ENCODE measurements at regions not wholly inside any gene's neighbourhood (a gene's known extent, or its start where the extent isn't known, plus 50 kb on each side); places are given as distances from the start of the nearest gene placed in this dataset.

- TF ChIP-seq CTCF (IDR thresholded peaks at IDR 0.05) (no peak), POLR2A (IDR thresholded peaks at IDR 0.05) (no peak)
Observed at GRCh38 chr20:60751826-60752225, 500.2 kb upstream of the CDH4 start.

Data from stomach (tissue), 4 donors.